ENCODE measurements at regions not wholly inside any gene's neighbourhood (a gene's known extent, or its start where the extent isn't known, plus 50 kb on each side); places are given as distances from the start of the nearest gene placed in this dataset.
"Not testable (repeated sequence)": the region's sequence is repeated elsewhere in the genome, so short reads cannot be mapped to it uniquely, and the experiment has no call there.

- Mint-ChIP-seq H3K4me3 (no peak overlapping the region), H3K27me3 (ENCODE audit: low read depth) (no peaks in the 10 kb centered on the region), H3K4me1 (ENCODE audit: low read depth) (no peaks in the 10 kb centered on the region), H3K36me3 (ENCODE audit: low read depth) (no peaks in the 10 kb centered on the region), H3K9me3 (ENCODE audit: insufficient read depth) (no peaks in the 10 kb centered on the region), H3K27ac (no peak overlapping the region)
- ChIA-PET CTCF (no interaction called here), POLR2A (no interaction called here)
- ATAC-seq (no peak), DNase-seq (no peak)
Observed at GRCh38 chr16:47917118-47917517, 238.7 kb downstream of the ABCC12 start.

- ChIA-PET CTCF (no interaction called here), POLR2A (no interaction called here)
- Mint-ChIP-seq H3K9me3 (ENCODE audit: insufficient read depth) (no peaks in the 10 kb centered on the region), H3K4me1 (ENCODE audit: low read depth) (no peaks in the 10 kb centered on the region), H3K27ac (no peak overlapping the region), H3K27me3 (ENCODE audit: low read depth) (no peaks in the 10 kb centered on the region), H3K36me3 (ENCODE audit: low read depth) (no peaks in the 10 kb centered on the region), H3K4me3 (no peak overlapping the region)
- ATAC-seq (no peak), DNase-seq (no peak)
Observed at GRCh38 chr16:47916266-47916665, 239.5 kb downstream of the ABCC12 start.

DNA sequence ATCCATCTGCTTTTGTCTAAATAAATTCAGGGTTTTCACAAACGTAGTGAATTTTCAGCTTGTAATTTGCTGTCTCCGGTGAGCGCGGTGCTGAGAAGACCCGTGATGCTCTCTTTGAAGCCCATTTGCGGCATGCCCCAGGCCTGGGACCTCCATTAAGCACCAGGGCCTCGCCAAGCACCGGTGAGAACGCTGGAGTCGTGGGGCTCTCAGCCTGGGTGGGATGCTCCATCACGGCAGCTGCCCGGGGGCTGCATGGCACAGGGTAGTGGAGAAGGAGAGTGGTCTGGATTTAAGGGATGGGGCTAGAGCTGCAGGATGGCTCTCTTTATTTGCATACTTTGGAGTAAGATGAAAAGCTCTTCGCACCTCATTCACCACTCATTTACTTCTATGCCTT, 248.7 kb downstream of the ABCC12 start:
- no peak overlapping the region for H3K4me3 Mint-ChIP-seq
- ATAC-seq, result no peak
- H3K4me1 Mint-ChIP-seq (ENCODE audit: low read depth), result no peaks in the 10 kb centered on the region
- CTCF ChIA-PET, result no interaction called here
- no peak for DNase-seq
- no peaks in the 10 kb centered on the region for H3K9me3 Mint-ChIP-seq (ENCODE audit: insufficient read depth)
- H3K36me3 Mint-ChIP-seq (ENCODE audit: low read depth), result no peaks in the 10 kb centered on the region
- POLR2A ChIA-PET, result no interaction called here
- H3K27ac Mint-ChIP-seq, result no peak overlapping the region
- no peaks in the 10 kb centered on the region for H3K27me3 Mint-ChIP-seq (ENCODE audit: low read depth)

DNA sequence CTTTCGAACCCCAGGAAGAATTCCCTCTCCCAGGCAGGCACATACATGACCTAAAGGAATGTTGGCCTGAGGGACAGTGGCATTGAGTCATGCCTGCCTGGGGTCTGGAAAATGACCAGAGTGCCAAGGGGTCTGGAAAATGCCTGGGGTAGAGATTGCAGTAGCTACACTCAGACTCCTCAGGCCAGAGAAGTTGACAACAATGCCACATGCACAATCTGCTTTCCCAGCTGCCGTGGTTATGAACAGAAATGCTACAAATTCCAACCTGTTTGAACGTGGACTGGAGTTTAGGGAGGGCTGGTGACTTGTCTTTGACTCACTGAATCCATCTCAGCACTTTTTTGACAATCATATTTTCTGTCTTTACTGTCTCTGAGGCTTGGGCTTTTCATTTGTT, 250.0 kb downstream of the ABCC12 start:
- POLR2A ChIA-PET, result no interaction called here
- no peaks in the 10 kb centered on the region for H3K36me3 Mint-ChIP-seq (ENCODE audit: low read depth)
- no peak overlapping the region for H3K4me3 Mint-ChIP-seq
- no peaks in the 10 kb centered on the region for H3K4me1 Mint-ChIP-seq (ENCODE audit: low read depth)
- H3K27me3 Mint-ChIP-seq (ENCODE audit: low read depth), result no peaks in the 10 kb centered on the region
- ATAC-seq (no peak), DNase-seq (no peak)
- H3K9me3 Mint-ChIP-seq (ENCODE audit: insufficient read depth), result no peaks in the 10 kb centered on the region
- H3K27ac Mint-ChIP-seq, result no peak overlapping the region
- CTCF ChIA-PET, result no interaction called here

DNA sequence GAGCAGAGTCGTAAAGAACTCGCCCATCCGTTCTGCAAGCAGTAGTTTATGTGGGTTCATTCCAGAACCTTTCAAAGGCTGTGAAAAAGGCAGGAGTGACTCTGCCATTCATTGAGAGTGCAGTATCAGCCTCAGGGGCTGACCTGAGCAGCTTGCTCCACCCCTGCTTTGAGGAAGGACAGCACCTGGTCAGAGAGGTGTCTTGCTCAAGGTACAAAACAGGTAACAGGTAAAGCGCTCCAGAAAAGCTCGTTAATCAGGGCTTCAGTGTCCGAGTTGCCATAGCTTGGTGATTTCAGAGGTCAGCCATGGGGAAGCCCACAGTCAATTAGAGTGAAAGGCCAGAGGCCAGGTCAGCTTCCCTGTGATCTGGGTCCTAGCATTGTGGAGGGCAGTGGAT, 251.1 kb downstream of the ABCC12 start:
- DNase-seq (no peak), ATAC-seq (no peak)
- CTCF ChIA-PET, result no interaction called here
- Mint-ChIP-seq H3K9me3 (ENCODE audit: insufficient read depth) (no peaks in the 10 kb centered on the region), H3K27ac (no peak overlapping the region), H3K27me3 (ENCODE audit: low read depth) (no peaks in the 10 kb centered on the region), H3K36me3 (ENCODE audit: low read depth) (no peaks in the 10 kb centered on the region), H3K4me1 (ENCODE audit: low read depth) (no peaks in the 10 kb centered on the region), H3K4me3 (no peak overlapping the region)
- POLR2A ChIA-PET, result no interaction called here

DNA sequence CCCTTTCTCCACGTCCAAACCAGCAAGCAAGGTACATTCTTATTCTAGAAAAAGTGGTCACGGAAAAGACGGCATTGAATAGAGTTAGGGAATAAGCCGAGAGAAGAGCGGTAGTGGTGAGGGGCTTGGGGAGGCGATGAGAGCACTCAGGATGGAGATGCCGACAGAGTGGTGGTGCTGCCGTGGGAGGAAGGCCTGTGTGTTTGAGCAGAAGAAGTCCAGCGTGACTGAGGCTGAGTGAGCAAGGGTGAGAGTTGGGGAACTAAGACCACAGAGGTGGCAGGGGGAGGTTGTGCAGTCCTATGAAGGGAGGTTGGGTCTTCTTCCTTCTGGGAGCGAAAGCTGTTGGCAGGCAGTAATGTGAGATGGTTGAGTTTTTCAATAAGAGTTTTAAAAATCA, 252.3 kb downstream of the ABCC12 start:
- H3K27me3 Mint-ChIP-seq (ENCODE audit: low read depth), result no peaks in the 10 kb centered on the region
- CTCF ChIA-PET, result no interaction called here
- H3K36me3 Mint-ChIP-seq (ENCODE audit: low read depth), result no peaks in the 10 kb centered on the region
- DNase-seq (no peak), ATAC-seq (no peak)
- POLR2A ChIA-PET, result no interaction called here
- no peaks in the 10 kb centered on the region for H3K4me1 Mint-ChIP-seq (ENCODE audit: low read depth)
- H3K9me3 Mint-ChIP-seq (ENCODE audit: insufficient read depth), result no peaks in the 10 kb centered on the region
- H3K27ac Mint-ChIP-seq, result no peak overlapping the region
- no peak overlapping the region for H3K4me3 Mint-ChIP-seq

DNA sequence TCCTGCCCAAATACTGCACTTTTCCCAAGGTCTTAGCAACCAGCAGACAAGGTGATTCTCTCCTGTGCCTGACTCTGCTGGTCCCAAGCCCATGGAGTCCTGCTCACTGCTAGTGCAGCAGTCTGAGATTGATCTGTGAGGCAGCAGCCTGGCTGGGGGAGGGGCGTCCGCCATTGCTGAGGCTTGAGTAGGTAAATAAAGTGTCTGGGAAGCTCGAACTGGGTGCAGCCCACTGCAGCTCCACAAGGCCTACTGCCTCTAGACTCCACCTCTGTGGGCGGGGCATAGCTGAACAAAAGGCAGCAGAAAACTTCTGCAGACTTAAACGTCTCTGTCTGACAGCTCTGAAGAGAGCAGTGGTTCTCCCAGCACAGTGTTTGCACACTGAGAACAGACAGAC, 258.7 kb downstream of the ABCC12 start:
- H3K36me3 Mint-ChIP-seq (ENCODE audit: low read depth); H3K4me1 Mint-ChIP-seq (ENCODE audit: low read depth); H3K27me3 Mint-ChIP-seq (ENCODE audit: low read depth); H3K9me3 Mint-ChIP-seq (ENCODE audit: insufficient read depth); DNase-seq; POLR2A ChIA-PET; CTCF ChIA-PET; ATAC-seq; H3K27ac Mint-ChIP-seq; H3K4me3 Mint-ChIP-seq: not testable (repeated sequence)

- Mint-ChIP-seq H3K27me3 (ENCODE audit: low read depth) (no peaks in the 10 kb centered on the region), H3K27ac (no peak overlapping the region), H3K4me3 (no peak overlapping the region), H3K36me3 (ENCODE audit: low read depth) (no peaks in the 10 kb centered on the region), H3K4me1 (ENCODE audit: low read depth) (no peaks in the 10 kb centered on the region), H3K9me3 (ENCODE audit: insufficient read depth) (no peaks in the 10 kb centered on the region)
- ATAC-seq (no peak), DNase-seq (no peak)
- ChIA-PET CTCF (no interaction called here), POLR2A (no interaction called here)
Observed at GRCh38 chr16:47895146-47895545, 260.6 kb downstream of the ABCC12 start.

- H3K9me3 Mint-ChIP-seq (ENCODE audit: insufficient read depth), result no peaks in the 10 kb centered on the region
Observed at GRCh38 chr16:47892999-47893398, 262.8 kb downstream of the ABCC12 start.

GRCh38 chr16:47888734-47889133, 267.1 kb downstream of the ABCC12 start:
- no peaks in the 10 kb centered on the region for H3K36me3 Mint-ChIP-seq (ENCODE audit: low read depth)
- no peak for ATAC-seq
- CTCF ChIA-PET, result no interaction called here
- H3K4me1 Mint-ChIP-seq (ENCODE audit: low read depth), result no peaks in the 10 kb centered on the region
- no peaks in the 10 kb centered on the region for H3K9me3 Mint-ChIP-seq (ENCODE audit: insufficient read depth)
- peaks cover 6% of the 10 kb centered on the region for H3K27me3 Mint-ChIP-seq (ENCODE audit: low read depth)
- POLR2A ChIA-PET, result interaction anchor here (0.7 kb wide), 1 partner anchor 199 kb away, joined by 3 read pairs; no protein-coding TSS in a partner anchor
- no peak for DNase-seq
- H3K4me3 Mint-ChIP-seq, result no peak overlapping the region
- no peak overlapping the region for H3K27ac Mint-ChIP-seq

More at GRCh38 chr16:47892999-47893398, 262.8 kb downstream of the ABCC12 start:
- Mint-ChIP-seq H3K4me1 (ENCODE audit: low read depth) (no peaks in the 10 kb centered on the region), H3K27me3 (ENCODE audit: low read depth) (no peaks in the 10 kb centered on the region), H3K27ac (no peak overlapping the region), H3K4me3 (no peak overlapping the region), H3K36me3 (ENCODE audit: low read depth) (no peaks in the 10 kb centered on the region)
- DNase-seq (no peak), ATAC-seq (no peak)
- CTCF ChIA-PET, result no interaction called here
- POLR2A ChIA-PET, result no interaction called here

GRCh38 chr16:47888142-47888541, 267.7 kb downstream of the ABCC12 start:
- no peak overlapping the region for H3K27ac Mint-ChIP-seq
- ATAC-seq (no peak), DNase-seq (no peak)
- H3K27me3 Mint-ChIP-seq (ENCODE audit: low read depth), result peaks cover 8% of the 10 kb centered on the region
- no peaks in the 10 kb centered on the region for H3K9me3 Mint-ChIP-seq (ENCODE audit: insufficient read depth)
- CTCF ChIA-PET, result no interaction called here
- no peaks in the 10 kb centered on the region for H3K36me3 Mint-ChIP-seq (ENCODE audit: low read depth)
- H3K4me1 Mint-ChIP-seq (ENCODE audit: low read depth), result no peaks in the 10 kb centered on the region
- POLR2A ChIA-PET, result no interaction called here
- H3K4me3 Mint-ChIP-seq, result no peak overlapping the region

- Mint-ChIP-seq H3K9me3 (ENCODE audit: insufficient read depth) (no peaks in the 10 kb centered on the region), H3K27ac (no peak overlapping the region), H3K4me1 (ENCODE audit: low read depth) (no peaks in the 10 kb centered on the region), H3K4me3 (no peak overlapping the region), H3K36me3 (ENCODE audit: low read depth) (no peaks in the 10 kb centered on the region), H3K27me3 (ENCODE audit: low read depth) (peaks cover 8% of the 10 kb centered on the region)
- CTCF ChIA-PET, result no interaction called here
- DNase-seq, result no peak
- no peak for ATAC-seq
- POLR2A ChIA-PET, result no interaction called here
Observed at GRCh38 chr16:47887496-47887895, 268.3 kb downstream of the ABCC12 start.

GRCh38 chr16:47886631-47887415, 269.0 kb downstream of the ABCC12 start:
- ATAC-seq, result no peak
- H3K9me3 Mint-ChIP-seq (ENCODE audit: insufficient read depth), result no peaks in the 10 kb centered on the region
- H3K36me3 Mint-ChIP-seq (ENCODE audit: low read depth), result no peaks in the 10 kb centered on the region
- ChIA-PET POLR2A (no interaction called here), CTCF (no interaction called here)
- H3K4me1 Mint-ChIP-seq (ENCODE audit: low read depth), result no peaks in the 10 kb centered on the region
- peaks cover 8% of the 10 kb centered on the region for H3K27me3 Mint-ChIP-seq (ENCODE audit: low read depth)
- no peak for DNase-seq
- H3K27ac Mint-ChIP-seq, result no peak overlapping the region
- H3K4me3 Mint-ChIP-seq, result no peak overlapping the region
